Amniotic stem cell (primary cell): ENCODE measurements at regions not wholly inside any gene's neighbourhood (a gene's known extent, or its start where the extent isn't known, plus 50 kb on each side); places are given as distances from the start of the nearest gene placed in this dataset.

Experiments
- DNase-seq: peaks from one replicate; lab custom pipeline; 2025; lab: John Stamatoyannopoulos, UW

DNA sequence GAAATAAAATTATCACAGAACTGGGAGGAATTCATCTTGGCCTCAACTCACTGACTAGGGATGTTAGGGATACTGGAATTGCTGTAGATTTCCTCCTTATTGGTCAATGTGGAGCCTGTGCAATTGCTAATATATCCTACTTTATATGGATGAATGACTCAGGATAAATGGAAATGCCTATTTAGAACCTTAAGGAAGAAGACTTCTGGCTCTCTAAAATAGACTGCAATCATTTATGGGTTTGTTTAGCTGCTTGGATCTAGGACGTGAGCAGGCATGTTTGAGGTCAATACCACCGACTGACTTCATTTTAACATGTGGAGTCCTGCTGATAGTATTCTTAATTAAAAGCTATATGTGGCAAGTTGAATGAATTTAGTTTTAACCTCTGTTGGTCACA is 1040.1 kb upstream of the LRRN3 start:
- DNase-seq = no peak

GRCh38 chr7:110051372-110051771 is 1039.6 kb upstream of the LRRN3 start:
- DNase-seq = no peak

DNA sequence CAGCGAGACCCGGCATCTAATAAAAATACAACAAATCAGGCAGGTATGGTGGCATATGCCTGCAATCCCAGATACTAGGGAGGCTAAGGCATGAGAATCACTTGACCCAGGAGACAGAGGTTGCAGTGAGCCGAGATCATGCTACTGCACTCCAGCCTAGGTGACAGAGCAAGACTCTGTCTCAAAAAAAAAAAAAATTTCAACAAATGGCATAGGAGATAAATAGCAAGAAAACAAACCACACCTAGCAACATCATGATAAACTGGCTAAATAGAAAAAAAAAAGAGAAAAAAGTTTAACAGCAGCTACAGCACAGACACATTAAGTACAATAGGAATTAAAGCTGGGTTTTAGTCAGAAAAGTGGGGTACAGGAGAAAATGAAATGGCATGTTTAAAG is 1034.6 kb upstream of the LRRN3 start:
- DNase-seq = no peak

- DNase-seq = no peak
Observed at GRCh38 chr7:110058401-110058800, 1032.5 kb upstream of the LRRN3 start.

GRCh38 chr7:110061387-110061786 is 1029.5 kb upstream of the LRRN3 start:
- DNase-seq = no peak

GRCh38 chr7:110065121-110065520 is 1025.8 kb upstream of the LRRN3 start:
- no peak for DNase-seq

GRCh38 chr7:110066843-110067242 is 1024.1 kb upstream of the LRRN3 start:
- DNase-seq = no peak

- no peak for DNase-seq
Observed at GRCh38 chr7:110071192-110071591, 1019.7 kb upstream of the LRRN3 start.

- DNase-seq = no peak
Observed at GRCh38 chr7:110075450-110075849, 1015.5 kb upstream of the LRRN3 start.

DNA sequence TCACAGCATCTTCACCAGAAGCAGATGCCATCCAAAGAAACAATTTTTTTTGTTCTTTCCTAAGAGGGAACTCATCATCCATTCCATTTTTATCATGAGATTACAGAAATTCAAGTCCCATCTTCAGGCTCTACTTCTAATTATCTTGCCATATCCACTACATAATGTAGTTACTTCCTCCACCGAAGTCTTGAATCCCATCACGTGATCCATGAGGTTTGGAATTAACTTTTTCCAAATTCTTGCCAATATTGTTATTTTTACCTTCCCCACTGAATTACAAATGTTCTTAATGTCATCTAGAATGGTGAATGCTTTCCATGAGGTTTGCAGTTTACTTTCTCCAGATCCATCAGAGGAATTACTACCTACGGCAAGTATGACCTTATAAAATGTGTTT is 1014.7 kb upstream of the LRRN3 start:
- DNase-seq = no peak

GRCh38 chr7:110084181-110084807 is 1006.6 kb upstream of the LRRN3 start:
- no peak for DNase-seq

GRCh38 chr7:110090110-110090820 is 1000.7 kb upstream of the LRRN3 start:
- DNase-seq = no peak

GRCh38 chr7:110095372-110096052 is 995.4 kb upstream of the LRRN3 start:
- no peak for DNase-seq

- no peak for DNase-seq
Observed at GRCh38 chr7:110104243-110104642, 986.7 kb upstream of the LRRN3 start.

DNA sequence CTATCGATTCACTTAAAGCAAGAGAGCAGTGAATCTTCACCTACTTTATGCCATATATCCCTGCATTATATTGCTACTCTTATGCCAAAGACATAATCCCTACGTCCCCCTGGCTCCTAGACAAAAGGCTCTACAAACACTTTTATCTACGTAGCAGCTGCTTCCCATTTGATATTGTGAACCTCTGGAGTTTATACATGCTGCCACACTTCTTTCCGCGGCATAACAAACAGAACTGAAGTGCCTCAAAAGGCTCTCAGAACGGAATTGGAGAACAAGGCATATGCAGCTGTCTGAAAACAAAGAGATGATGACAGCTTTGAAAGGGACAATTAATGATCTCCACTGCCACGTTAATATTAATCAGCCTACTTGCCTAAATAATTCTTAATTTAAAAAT is 985.6 kb upstream of the LRRN3 start:
- DNase-seq = no peak

GRCh38 chr7:110105840-110106239 is 985.1 kb upstream of the LRRN3 start:
- no peak for DNase-seq

- DNase-seq = no peak
Observed at GRCh38 chr7:110119883-110120581, 970.9 kb upstream of the LRRN3 start.

DNA sequence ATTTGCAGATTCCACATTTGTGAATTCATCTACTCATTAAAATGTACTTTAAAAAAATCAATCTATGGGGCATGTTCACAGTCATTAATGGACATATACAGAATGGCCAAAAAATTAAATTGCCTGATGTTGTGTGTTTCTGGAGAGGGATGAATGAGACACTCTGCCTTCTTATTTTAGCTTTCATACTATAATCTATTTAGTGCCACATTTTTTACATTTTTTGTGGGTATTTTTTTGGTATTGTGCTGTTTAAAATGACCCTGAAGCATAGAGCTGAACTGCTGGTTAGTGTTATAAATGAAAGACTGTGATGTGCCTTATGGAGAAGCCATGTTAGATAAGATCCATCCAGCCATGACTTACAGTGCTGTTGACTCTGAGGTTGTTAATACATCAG is 961.8 kb upstream of the LRRN3 start:
- DNase-seq = no peak

- no peak for DNase-seq
Observed at GRCh38 chr7:110130669-110131068, 960.3 kb upstream of the LRRN3 start.

DNA sequence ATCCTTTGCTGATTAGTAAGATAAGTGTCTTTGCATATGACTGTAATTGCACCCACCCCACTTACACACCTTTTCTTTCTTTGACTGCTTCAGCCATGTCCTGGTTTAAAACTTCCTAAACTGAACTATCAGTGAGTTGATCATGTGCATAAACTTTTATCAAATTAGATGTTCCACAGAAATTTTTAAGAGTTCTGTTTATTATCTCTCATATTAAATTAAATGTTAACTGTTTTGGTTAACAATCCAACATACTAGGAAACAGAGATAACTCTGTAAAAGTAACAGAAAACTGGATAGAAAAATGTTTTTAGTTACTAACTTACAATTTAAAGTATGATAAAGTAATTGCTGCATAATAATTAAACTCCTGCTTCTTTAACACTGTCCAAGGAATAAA is 959.6 kb upstream of the LRRN3 start:
- no peak for DNase-seq

DNA sequence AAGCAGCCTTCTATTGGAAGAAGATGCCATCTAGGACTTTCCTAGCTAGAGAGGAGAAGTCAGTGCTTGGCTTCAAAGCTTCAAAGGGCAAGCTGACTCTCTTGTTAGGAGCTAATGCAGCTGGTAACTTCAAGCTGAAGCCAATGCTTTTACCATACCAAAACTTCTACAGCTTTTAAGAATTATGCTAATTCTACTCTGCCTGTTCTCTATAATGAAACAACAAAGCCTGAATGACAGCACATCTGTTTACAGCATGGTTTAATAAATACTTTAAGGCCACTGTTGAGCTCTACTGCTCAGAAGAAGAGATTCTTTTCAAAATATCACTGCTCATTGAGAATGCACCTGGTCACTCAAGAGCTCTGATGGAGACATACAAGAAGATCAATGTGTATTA is 951.9 kb upstream of the LRRN3 start:
- no peak for DNase-seq

DNA sequence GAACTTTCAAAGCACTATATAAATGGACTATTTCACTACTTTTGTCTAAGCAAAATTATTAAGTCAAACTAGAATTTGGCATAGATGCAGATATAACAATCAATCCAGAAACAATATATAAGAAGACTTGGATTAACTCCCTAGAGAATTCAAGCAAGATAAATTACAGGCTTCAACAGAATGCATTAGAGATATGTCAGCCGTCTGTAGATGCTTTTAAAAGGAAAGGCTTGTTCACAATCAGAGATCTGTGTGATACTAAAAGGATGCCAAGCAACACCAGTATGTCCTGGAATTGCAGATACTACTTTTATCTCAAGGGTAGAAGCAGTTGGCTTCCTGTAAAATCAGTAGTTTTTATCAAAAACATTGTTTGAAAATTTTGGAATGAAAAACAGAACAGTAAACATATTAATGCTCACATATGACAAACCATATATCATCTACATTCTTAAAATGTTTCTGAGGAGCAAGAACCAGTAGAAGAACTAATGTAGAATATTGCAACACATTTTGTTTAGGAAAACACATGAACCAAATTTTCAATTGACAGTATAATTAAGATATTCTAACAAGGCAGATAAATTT is 947.9 kb upstream of the LRRN3 start:
- DNase-seq = no peak
